Osteocyte (in vitro differentiated cells): ENCODE measurements at regions not wholly inside any gene's neighbourhood (a gene's known extent, or its start where the extent isn't known, plus 50 kb on each side); places are given as distances from the start of the nearest gene placed in this dataset.

ENCODE experiments used
- DNase-seq: peaks from one replicate; pipeline ENCODE4 v3.0.0; 2021; ENCODE audit warnings: mixed read lengths; ENCODE audit not compliant: unreplicated experiment; ENCODE audit errors: extremely low spot score
- H3K27ac Mint-ChIP-seq: one replicate; pipeline ENCODE4 v1.8.0; 2021; ENCODE audit warnings: mild to moderate bottlenecking, mixed read lengths; ENCODE audit not compliant: unreplicated experiment
- H3K27me3 Mint-ChIP-seq: one replicate; pipeline ENCODE4 v1.8.0; 2021; ENCODE audit warnings: mixed read lengths; ENCODE audit not compliant: unreplicated experiment
- H3K36me3 Mint-ChIP-seq: one replicate; pipeline ENCODE4 v1.8.0; 2021; ENCODE audit warnings: mixed read lengths; ENCODE audit not compliant: unreplicated experiment
- H3K4me1 Mint-ChIP-seq: one replicate; pipeline ENCODE4 v1.8.0; 2021; ENCODE audit warnings: mixed read lengths; ENCODE audit not compliant: unreplicated experiment
- H3K4me3 Mint-ChIP-seq: one replicate; pipeline ENCODE4 v1.8.0; 2021; ENCODE audit warnings: mild to moderate bottlenecking, moderate library complexity, mixed read lengths; ENCODE audit not compliant: unreplicated experiment
- H3K9me3 Mint-ChIP-seq: one replicate; pipeline ENCODE4 v1.8.0; 2021; ENCODE audit warnings: mixed read lengths; ENCODE audit not compliant: unreplicated experiment
- TF ChIP-seq, protein P1 (sequence below): fragments of 200-600 bp; sonication (generic); IDR thresholded peaks from 2 replicates; pipeline ENCODE4 v1.5.0; 2021; ENCODE audit warnings: antibody characterized with exemption, mild to moderate bottlenecking, moderate library complexity

DNA sequence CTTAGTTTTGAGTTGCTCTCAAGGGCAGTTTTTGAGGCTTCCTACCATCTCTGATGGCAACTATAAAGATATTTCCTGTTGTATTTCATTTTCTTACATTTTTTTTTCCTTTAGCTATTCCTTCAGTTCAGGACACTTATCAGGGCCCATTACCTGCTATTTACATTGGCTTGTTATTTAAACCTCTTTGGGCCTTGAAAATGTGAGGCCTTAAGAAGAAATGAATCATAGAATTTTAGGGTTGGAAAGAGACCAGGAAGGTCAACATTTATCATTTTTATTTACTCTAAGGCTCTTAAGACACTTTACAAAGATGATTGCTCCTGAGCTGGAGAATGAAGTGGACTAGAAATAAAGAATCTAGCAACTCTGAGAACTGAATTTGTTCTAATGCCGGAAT lies 335.2 kb downstream of the DTWD2 start:
- TF ChIP-seq, protein P1, sequence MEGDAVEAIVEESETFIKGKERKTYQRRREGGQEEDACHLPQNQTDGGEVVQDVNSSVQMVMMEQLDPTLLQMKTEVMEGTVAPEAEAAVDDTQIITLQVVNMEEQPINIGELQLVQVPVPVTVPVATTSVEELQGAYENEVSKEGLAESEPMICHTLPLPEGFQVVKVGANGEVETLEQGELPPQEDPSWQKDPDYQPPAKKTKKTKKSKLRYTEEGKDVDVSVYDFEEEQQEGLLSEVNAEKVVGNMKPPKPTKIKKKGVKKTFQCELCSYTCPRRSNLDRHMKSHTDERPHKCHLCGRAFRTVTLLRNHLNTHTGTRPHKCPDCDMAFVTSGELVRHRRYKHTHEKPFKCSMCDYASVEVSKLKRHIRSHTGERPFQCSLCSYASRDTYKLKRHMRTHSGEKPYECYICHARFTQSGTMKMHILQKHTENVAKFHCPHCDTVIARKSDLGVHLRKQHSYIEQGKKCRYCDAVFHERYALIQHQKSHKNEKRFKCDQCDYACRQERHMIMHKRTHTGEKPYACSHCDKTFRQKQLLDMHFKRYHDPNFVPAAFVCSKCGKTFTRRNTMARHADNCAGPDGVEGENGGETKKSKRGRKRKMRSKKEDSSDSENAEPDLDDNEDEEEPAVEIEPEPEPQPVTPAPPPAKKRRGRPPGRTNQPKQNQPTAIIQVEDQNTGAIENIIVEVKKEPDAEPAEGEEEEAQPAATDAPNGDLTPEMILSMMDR, result no peak
- Mint-ChIP-seq H3K36me3 (no peaks in the 10 kb centered on the region), H3K27ac (no peak overlapping the region), H3K4me1 (no peaks in the 10 kb centered on the region), H3K4me3 (no peak overlapping the region), H3K27me3 (peaks cover 4% of the 10 kb centered on the region), H3K9me3 (peaks cover 10% of the 10 kb centered on the region)
- DNase-seq, result no peak

DNA sequence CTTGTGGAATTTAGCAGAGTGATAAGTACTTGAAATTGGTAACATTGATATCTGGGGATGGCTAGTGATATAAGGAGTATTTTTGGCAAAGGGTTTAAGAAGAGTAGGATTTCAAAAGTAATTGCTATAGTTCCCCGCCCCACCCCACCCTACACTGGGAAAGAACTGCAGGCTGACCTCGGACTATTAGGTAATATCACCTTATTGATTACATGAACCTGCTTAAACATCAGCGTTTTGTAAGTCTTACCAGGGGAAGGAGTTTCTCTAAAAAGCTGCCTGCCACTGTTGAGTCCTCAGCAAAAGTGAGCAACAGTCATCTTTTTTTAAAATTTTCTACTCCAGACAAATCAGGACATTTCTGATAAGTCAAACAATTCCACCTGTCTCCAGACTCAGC lies 337.3 kb downstream of the DTWD2 start:
- no peaks in the 10 kb centered on the region for H3K4me1 Mint-ChIP-seq
- H3K27ac Mint-ChIP-seq, result no peak overlapping the region
- peaks cover 2% of the 10 kb centered on the region for H3K27me3 Mint-ChIP-seq
- peaks cover under 1% of the 10 kb centered on the region for H3K9me3 Mint-ChIP-seq
- TF ChIP-seq, protein P1, result no peak
- DNase-seq, result no peak
- no peak overlapping the region for H3K4me3 Mint-ChIP-seq
- H3K36me3 Mint-ChIP-seq, result no peaks in the 10 kb centered on the region

DNA sequence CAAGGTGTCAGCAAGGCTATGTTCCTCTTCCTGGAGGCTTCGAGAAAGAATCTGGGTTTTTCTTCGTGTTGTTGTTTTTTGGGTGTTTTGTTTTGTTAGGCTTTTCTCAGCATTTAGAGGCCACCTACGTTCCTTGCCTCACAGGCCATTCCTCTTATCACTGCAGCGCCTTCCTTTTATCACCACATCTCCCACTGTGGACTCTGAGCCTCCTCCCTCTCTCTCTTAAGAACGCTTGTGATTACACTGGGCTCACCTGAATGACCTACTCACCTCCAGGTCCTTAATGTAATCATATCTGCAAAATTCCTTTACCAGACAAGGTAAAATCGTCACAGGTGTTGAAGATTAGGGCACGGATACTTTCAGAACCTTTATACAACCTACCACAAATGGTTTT lies 340.8 kb downstream of the DTWD2 start:
- Mint-ChIP-seq H3K4me1 (no peaks in the 10 kb centered on the region), H3K27me3 (no peaks in the 10 kb centered on the region), H3K36me3 (no peaks in the 10 kb centered on the region), H3K4me3 (no peak overlapping the region), H3K27ac (no peak overlapping the region), H3K9me3 (peaks cover 4% of the 10 kb centered on the region)
- no peak for DNase-seq
- TF ChIP-seq, protein P1, result no peak

DNA sequence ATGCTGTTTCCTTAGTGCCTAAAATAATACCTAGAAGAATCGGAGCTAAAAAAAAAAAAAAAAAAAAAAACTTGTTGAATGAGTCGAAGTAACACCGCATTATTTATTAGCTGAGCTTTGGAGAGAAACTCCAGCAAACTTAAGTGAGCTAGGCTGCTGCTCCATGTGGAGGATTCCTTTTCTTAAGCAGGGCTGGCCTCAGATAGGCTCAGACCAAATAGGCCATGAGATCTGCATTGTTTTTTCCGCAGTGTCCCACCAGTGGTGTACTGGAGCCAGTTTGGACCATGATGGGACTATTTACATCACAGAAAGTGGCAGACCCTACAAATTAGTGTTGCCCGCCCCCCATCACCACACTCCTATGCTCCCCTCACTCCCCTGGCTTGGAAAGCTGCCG lies 341.4 kb downstream of the DTWD2 start:
- no peak for DNase-seq
- Mint-ChIP-seq H3K27ac (no peak overlapping the region), H3K4me1 (no peaks in the 10 kb centered on the region), H3K9me3 (peaks cover 6% of the 10 kb centered on the region), H3K36me3 (no peaks in the 10 kb centered on the region), H3K4me3 (no peak overlapping the region), H3K27me3 (no peaks in the 10 kb centered on the region)
- TF ChIP-seq, protein P1, result no peak

DNA sequence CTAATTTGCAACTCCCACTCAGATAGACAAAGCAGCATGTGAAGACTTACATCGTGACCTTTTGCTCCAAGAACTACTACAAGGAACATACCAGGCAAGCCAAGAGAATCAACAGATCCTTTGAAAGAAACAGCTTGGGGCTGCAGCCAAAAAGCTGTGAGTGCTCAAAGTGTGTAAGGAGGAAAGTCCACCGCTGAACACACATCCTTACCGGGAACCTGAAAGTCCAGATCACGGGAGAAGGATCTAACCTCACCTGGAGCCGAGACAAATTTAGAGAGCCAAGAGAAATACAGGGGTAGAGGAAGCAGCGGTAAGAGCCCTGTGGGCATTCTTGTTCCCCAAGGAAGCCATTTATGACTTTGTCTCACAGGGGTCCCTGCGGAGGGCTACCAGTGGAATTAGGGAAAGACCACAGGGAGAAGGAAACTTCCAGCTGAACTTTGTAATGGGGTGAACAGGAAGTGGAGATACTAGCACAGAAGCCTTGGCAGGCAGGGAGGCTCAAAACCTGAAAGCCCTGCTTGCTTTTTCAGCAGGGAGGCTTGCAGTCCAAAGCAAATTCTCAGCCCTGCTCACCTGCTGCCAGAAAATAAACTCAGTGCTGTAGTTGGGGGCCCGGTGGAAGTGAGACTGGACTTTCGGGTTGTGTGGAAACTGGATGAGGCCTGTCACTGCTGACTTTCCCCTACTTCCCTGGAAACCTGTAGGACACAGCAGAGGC lies 350.2 kb downstream of the DTWD2 start:
- no peaks in the 10 kb centered on the region for H3K27me3 Mint-ChIP-seq

More for the DNA sequence above, 350.2 kb downstream of the DTWD2 start:
- peaks cover 33% of the 10 kb centered on the region for H3K9me3 Mint-ChIP-seq
- no peak overlapping the region for H3K27ac Mint-ChIP-seq
- H3K36me3 Mint-ChIP-seq, result no peaks in the 10 kb centered on the region
- no peak for DNase-seq
- TF ChIP-seq, protein P1, result no peak
- H3K4me3 Mint-ChIP-seq, result no peak overlapping the region
- no peaks in the 10 kb centered on the region for H3K4me1 Mint-ChIP-seq
